ENCODE measurements at regions not wholly inside any gene's neighbourhood (a gene's known extent, or its start where the extent isn't known, plus 50 kb on each side); places are given as distances from the start of the nearest gene placed in this dataset.

- Histone ChIP-seq H3K4me2 (ENCODE audit: insufficient read depth, insufficient read length, low read length) (no peak overlapping the region), H3K9ac (ENCODE audit: extremely low read depth, insufficient read length, low read length) (no peak overlapping the region), H3T11ph (ENCODE audit: low read length) (no peak overlapping the region), H3K9me3 (ENCODE audit: control insufficient read depth, low read depth, low read length) (no peaks in the 10 kb centered on the region), H2BK15ac (ENCODE audit: low read depth, low read length) (no peak overlapping the region), H2BK20ac (ENCODE audit: low read depth, low read length, poor library complexity, severe bottlenecking) (no peak overlapping the region), H2AFZ (ENCODE audit: low read length) (no peak overlapping the region), H3K79me2 (ENCODE audit: insufficient read depth, low read length) (no peaks in the 10 kb centered on the region), H3K79me1 (ENCODE audit: insufficient read depth, low read depth, low read length, poor library complexity, severe bottlenecking) (no peaks in the 10 kb centered on the region), H3K14ac (ENCODE audit: insufficient read depth, low read length) (no peak overlapping the region), H3K23me2 (ENCODE audit: insufficient read length, low read depth, low read length, poor library complexity, severe bottlenecking) (no peaks in the 10 kb centered on the region), H4K91ac (ENCODE audit: insufficient read length, low read depth, low read length) (no peak overlapping the region), H3K18ac (ENCODE audit: insufficient read length, low read depth, low read length) (no peak overlapping the region), H4K5ac (ENCODE audit: insufficient read length, low read depth, low read length) (no peak overlapping the region), H3K27ac (ENCODE audit: insufficient read length, low read depth, low read length) (no peak overlapping the region), H3K56ac (ENCODE audit: insufficient read length, low read depth, low read length) (no peak overlapping the region), H4K8ac (replicated peaks; ENCODE audit: insufficient read length, low read depth, low read length) (no peak overlapping the region), H4K20me1 (ENCODE audit: control insufficient read depth, insufficient read depth, insufficient read length) (no peaks in the 10 kb centered on the region), H2BK5ac (ENCODE audit: insufficient read length, low read length) (no peak overlapping the region), H3K4ac (ENCODE audit: low read depth, low read length) (no peak overlapping the region), H3K23ac (ENCODE audit: insufficient read length, low read depth, low read length) (no peak overlapping the region), H2AK5ac (ENCODE audit: insufficient read length, low read length) (no peak overlapping the region), H2BK12ac (ENCODE audit: insufficient read length, low read depth, low read length) (no peak overlapping the region), H3K4me1 (ENCODE audit: insufficient read depth, low read length) (no peaks in the 10 kb centered on the region), H3K27me3 (ENCODE audit: insufficient read depth, low read length) (no peaks in the 10 kb centered on the region), H2BK120ac (ENCODE audit: low read depth, low read length, poor library complexity, severe bottlenecking) (no peak overlapping the region)
- no peak for DNase-seq
- no CpG with 5 or more reads among the region's 3 CpGs for WGBS (ENCODE audit: extremely low coverage, insufficient read length, low lambda C conversion rate)
- Mint-ChIP-seq H3K27me3 (ENCODE audit: low read depth) (no peaks in the 10 kb centered on the region; the same call in 1 of the 2 replicates), H3K4me3 (no peak overlapping the region), H3K36me3 (ENCODE audit: insufficient read depth in 1 of 3, low read depth in 3 of 3) (peaks cover 0 to 2% (median 0%) of the 10 kb centered on the region in 3 experiments; a peak in 1 of 7 replicates), H3K4me1 (peaks cover 7 to 8% of the 10 kb centered on the region in 2 experiments), H3K9me3 (no peaks in the 10 kb centered on the region; a peak in 1 of 5 replicates), H3K27ac (no peak overlapping the region)
- TF ChIP-seq, protein P1, sequence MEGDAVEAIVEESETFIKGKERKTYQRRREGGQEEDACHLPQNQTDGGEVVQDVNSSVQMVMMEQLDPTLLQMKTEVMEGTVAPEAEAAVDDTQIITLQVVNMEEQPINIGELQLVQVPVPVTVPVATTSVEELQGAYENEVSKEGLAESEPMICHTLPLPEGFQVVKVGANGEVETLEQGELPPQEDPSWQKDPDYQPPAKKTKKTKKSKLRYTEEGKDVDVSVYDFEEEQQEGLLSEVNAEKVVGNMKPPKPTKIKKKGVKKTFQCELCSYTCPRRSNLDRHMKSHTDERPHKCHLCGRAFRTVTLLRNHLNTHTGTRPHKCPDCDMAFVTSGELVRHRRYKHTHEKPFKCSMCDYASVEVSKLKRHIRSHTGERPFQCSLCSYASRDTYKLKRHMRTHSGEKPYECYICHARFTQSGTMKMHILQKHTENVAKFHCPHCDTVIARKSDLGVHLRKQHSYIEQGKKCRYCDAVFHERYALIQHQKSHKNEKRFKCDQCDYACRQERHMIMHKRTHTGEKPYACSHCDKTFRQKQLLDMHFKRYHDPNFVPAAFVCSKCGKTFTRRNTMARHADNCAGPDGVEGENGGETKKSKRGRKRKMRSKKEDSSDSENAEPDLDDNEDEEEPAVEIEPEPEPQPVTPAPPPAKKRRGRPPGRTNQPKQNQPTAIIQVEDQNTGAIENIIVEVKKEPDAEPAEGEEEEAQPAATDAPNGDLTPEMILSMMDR (conservative IDR thresholded peaks at IDR 0.05), result no peak
Observed at GRCh38 chr9:115277301-115277700, 159.3 kb upstream of the TNC start.
